Activated CD4-positive, alpha-beta T cell treated with anti-CD3 and anti-CD28 coated beads, Interleukin-2, amount 50 U/mL, for 16 hours (primary cell): ENCODE measurements at regions not wholly inside any gene's neighbourhood (a gene's known extent, or its start where the extent isn't known, plus 50 kb on each side); places are given as distances from the start of the nearest gene placed in this dataset.
"Not testable (repeated sequence)": the region's sequence is repeated elsewhere in the genome, so short reads cannot be mapped to it uniquely, and the experiment has no call there.

Source experiments
- DNase-seq: peaks from one replicate; pipeline ENCODE4 v3.0.0-alpha.2; 2020

DNA sequence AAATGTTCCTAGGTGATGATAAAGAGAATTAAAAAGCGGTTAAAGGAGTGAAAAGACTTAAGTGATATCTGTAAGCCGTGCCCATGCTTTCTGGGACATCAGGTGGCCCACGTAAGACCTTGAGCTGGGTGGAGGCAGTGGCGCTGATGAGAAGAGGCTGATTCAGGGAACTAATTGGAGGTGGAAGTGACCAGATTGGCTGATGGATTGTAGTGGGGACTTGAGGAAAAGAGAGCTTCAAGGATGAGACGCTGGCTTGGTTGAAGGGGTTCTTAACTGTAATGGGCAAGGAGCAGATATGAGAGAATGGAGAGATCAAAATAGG lies 69.1 kb upstream of the EP300 start:
- no peak for DNase-seq

GRCh38 chr22:41028841-41029240 lies 63.6 kb upstream of the EP300 start:
- DNase-seq = peak; percentile 18

DNA sequence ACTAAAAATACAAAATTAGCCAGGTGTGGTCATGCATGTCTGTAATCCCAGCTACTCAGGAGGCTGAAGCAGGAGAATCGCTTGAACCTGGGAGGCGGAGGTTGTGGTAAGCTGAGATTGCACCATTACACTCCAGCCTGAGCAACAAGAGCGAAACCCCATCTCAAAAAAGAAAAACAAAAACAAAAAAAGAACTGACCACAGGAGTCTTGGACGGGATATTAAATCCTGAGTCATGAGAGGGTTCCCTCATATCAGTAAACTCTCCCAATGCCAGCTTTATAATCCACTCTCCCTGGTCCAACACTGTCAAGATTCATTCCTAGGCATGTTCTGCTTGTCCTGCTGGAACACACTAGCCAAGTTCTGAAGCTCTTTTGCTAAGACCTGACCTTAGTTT lies 61.5 kb upstream of the EP300 start:
- no peak for DNase-seq

DNA sequence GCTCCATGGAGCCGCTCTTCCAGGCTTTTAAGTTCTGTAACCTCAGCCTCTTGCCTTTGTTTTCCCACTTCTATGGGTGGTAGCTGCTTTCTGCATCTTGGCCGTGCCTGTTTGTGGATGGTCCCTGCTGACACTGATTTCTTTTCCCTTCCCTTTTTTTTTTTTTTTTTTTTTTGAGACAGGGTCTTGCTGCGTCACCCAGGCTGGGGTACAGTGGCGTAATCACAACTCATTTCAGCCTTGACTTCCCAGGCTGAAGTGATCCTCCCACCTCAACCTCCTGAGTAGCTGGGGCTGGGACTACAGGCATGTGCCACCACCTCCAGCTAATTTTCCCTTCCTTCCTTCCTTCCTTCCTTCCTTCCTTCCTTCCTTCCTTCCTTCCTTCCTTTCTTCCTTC lies 57.7 kb upstream of the EP300 start:
- DNase-seq = no peak

GRCh38 chr22:41036924-41037323 lies 55.5 kb upstream of the EP300 start:
- DNase-seq = no peak

- no peak for DNase-seq
Measured at GRCh38 chr22:41038732-41039131, 53.7 kb upstream of the EP300 start.

- DNase-seq = not testable (repeated sequence)
Measured at GRCh38 chr22:41039641-41040040, 52.8 kb upstream of the EP300 start.

DNA sequence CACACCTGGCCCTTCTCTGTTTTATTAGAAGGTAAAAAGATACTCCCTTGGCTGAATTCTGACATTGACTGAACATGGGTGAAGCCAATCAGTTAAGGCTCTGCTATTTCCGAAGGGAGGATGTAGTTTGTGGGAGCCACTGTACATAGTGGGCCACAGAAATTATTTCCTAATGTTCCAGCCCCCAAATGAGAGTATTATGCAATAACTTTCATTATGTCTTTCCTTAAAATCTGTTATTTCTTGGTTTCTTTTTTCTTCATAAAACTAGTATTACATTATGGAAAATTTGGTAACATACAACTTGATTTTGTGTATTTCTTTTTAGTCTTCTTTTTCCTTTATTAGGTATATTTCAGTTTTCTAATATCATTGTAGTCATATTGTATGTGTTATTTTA lies 51.9 kb upstream of the EP300 start:
- no peak for DNase-seq

GRCh38 chr22:41041532-41041931 lies 50.9 kb upstream of the EP300 start:
- no peak for DNase-seq
